BLaER1 treated with 17β-estradiol and CSF1 and Interleukin-3, amounts not matched to agents 10 nM and 100 nM (cell line): ENCODE measurements at regions not wholly inside any gene's neighbourhood (a gene's known extent, or its start where the extent isn't known, plus 50 kb on each side); places are given as distances from the start of the nearest gene placed in this dataset.

Experiments
- H3K27ac ChIP-seq, 11 experiments: shearing (Covaris generic); formaldehyde crosslinking; 2 replicates each; pipeline ENCODE4 v1.8.1; 2022
- H3K27me3 ChIP-seq, 11 experiments: shearing (Covaris generic); formaldehyde crosslinking; 2 replicates each; pipeline ENCODE4 v1.8.1; 2022
- H3K36me3 ChIP-seq, 11 experiments: shearing (Covaris generic); formaldehyde crosslinking; 2 replicates each; pipeline ENCODE4 v1.8.1; 2022
- H3K4me1 ChIP-seq, 10 experiments: shearing (Covaris generic); formaldehyde crosslinking; 2 replicates each; pipeline ENCODE4 v1.8.1; 2022
- H3K4me2 ChIP-seq, 11 experiments: shearing (Covaris generic); formaldehyde crosslinking; 2 replicates each; pipeline ENCODE4 v1.8.1; 2022
- H3K4me3 ChIP-seq, 10 experiments: shearing (Covaris generic); formaldehyde crosslinking; 2 replicates each; pipeline ENCODE4 v1.8.1; 2022
- H3K9ac ChIP-seq, 11 experiments: shearing (Covaris generic); formaldehyde crosslinking; 2 replicates each; pipeline ENCODE4 v1.8.1; 2022
- H3K9me3 ChIP-seq, 11 experiments: shearing (Covaris generic); formaldehyde crosslinking; replicated peaks in 1 of 11; 2 replicates each; pipeline ENCODE4 v1.8.1; 2022
- H4K20me1 ChIP-seq, 11 experiments: shearing (Covaris generic); formaldehyde crosslinking; 2 replicates each; pipeline ENCODE4 v1.8.1; 2022
- Cebpa-rat ChIP-seq, 11 experiments: shearing (Covaris generic); IDR thresholded peaks; 2 replicates each; pipeline ENCODE4 v1.8.1; 2022

DNA sequence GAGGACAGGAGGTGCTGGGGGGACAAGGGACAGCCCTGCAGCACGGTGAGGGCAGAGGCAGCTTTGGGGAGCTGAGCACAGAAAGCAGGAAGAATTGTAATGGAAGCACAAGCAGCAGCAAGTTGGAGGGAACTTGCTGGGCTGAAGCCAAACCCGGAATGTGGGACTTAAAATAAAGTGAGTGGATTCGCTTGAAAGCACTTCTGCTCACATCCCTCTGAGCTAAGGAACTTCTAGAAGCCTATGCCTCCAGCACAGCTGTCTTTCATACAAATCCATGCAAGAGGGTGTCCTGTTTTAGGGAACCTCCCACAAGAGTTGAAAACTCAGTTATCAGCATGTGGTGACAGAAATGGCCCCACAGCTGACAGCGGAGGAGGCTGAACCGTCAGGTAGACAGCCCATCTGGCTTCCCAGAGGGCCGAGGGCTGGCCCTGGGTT lies 71.4 kb upstream of the MLN start:
- Histone ChIP-seq H3K36me3 (no peaks in the 10 kb centered on the region), H3K27ac (peak overlapping the region in 2 of 11 experiments; percentile 13 to 23; a peak in 1 of 22 replicates), H3K27me3 (no peaks in the 10 kb centered on the region; a peak in 1 of 22 replicates), H4K20me1 (peaks cover 0 to 9% (median 0%) of the 10 kb centered on the region in 11 experiments; a peak in 3 of 22 replicates), H3K9me3 (no peaks in the 10 kb centered on the region), H3K9ac (peak overlapping the region in 2 of 11 experiments; percentile 15 to 41; a peak in 1 of 22 replicates), H3K4me1 (peaks cover 20 to 35% (median 24%) of the 10 kb centered on the region in 10 experiments), H3K4me2 (peak overlapping the region; percentile 57 to 86 (median 68)), H3K4me3 (no peak overlapping the region)
- no peak for TF ChIP-seq Cebpa-rat (IDR thresholded peaks at IDR 0.05)

DNA sequence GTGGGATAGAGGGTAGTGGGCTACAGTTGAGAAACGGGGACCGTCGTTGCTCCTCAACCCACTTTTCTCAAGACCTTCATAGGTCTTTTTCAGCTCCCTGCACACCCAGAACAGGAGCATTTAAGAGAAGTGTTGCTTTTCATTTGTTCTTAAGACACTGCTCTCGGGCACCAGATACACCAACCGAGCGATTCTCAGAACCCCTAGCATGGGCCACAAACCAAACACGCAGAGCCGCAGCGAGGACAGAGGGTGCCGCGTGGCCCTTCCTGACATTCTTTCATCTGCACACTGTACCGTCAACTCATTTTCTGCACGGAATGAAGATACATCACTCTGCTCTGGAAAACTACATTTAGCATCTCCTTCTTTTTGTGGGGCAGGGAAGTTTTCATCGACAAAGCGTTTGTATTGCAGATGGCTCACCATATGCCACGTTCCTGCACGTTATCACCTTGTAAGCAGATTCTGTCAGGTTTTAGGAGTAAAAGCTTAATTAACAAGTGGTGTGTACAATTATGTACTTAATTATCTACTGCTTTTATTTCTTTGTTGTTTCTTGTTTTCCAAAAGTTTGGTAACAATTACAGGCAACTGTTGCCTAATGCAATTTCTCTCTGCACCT lies 70.4 kb upstream of the MLN start:
- Histone ChIP-seq H3K27ac (no peak overlapping the region), H3K4me1 (peaks cover 20 to 35% (median 24%) of the 10 kb centered on the region in 10 experiments), H3K4me2 (peak overlapping the region in 8 of 11 experiments; percentile 66 to 86 (median 72); a peak in 12 of 22 replicates), H3K27me3 (no peaks in the 10 kb centered on the region; a peak in 1 of 22 replicates), H3K36me3 (no peaks in the 10 kb centered on the region), H3K9ac (no peak overlapping the region), H3K4me3 (no peak overlapping the region), H3K9me3 (no peaks in the 10 kb centered on the region), H4K20me1 (peaks cover 0 to 14% (median 0%) of the 10 kb centered on the region in 11 experiments; a peak in 3 of 22 replicates)
- no peak for TF ChIP-seq Cebpa-rat (IDR thresholded peaks at IDR 0.05)

DNA sequence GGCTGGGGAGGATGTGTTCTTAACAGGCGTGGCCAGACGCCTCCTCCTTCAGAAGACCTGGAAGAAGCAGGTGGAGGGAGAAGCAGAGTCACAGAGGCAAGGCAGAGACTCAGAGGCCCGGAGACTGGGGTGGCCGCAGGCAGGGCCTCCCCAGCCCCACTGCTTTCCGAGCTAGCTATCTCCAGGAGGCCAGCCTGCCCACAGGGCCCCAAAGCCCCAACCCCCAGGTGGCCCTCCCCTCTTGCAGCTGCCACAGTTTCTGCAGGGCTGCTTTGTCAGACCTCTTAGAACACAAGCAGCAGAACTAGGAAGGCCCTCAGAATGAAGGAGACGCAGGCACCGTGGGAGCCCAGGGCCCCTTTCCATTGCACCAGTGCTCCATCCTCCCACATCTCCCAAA lies 69.0 kb upstream of the MLN start:
- no peak overlapping the region for H3K4me3 ChIP-seq
- H3K27me3 ChIP-seq = no peaks in the 10 kb centered on the region; a peak in 1 of 22 replicates
- peaks cover 0 to 25% (median 0%) of the 10 kb centered on the region in 11 experiments; a peak in 3 of 22 replicates for H4K20me1 ChIP-seq
- H3K9me3 ChIP-seq = no peaks in the 10 kb centered on the region
- no peak overlapping the region for H3K9ac ChIP-seq
- no peaks in the 10 kb centered on the region for H3K36me3 ChIP-seq
- TF ChIP-seq Cebpa-rat (IDR thresholded peaks at IDR 0.05) = no peak
- peaks cover 20 to 35% (median 24%) of the 10 kb centered on the region in 10 experiments for H3K4me1 ChIP-seq
- no peak overlapping the region for H3K4me2 ChIP-seq
- H3K27ac ChIP-seq = no peak overlapping the region

DNA sequence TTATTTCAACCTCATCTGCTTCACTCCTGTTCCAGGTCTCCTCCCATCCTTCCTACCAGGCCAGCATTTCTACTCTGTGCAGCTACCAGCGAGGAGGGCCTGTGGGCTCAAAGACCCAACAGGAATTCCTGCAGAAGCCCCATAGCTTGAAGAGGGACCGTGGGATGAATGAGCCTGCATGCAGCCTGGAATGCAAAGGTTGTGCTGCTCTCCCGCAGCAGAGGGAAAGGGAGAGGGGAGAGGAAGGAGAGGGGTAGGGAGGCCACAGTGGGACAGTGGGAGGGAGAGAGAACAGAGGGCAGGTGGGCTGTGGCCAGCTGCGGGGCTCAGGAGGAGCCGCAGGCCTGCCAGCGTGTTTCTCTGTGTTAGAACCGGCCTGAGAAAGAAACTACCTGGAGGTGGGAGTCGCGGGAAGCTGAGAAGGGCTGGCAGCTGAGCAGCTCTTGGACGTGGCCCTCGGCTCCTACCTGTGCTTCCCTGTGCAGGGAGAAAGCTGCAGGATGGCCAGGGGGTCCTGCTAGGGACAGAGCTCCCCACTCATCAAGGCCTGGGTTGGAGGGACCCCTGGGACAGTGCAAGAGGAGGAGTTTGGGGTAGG lies 66.1 kb upstream of the MLN start:
- Histone ChIP-seq H4K20me1 (peaks cover 0 to 25% (median 0%) of the 10 kb centered on the region in 11 experiments; a peak in 3 of 22 replicates), H3K4me2 (no peak overlapping the region), H3K4me1 (peaks cover 3 to 15% (median 6%) of the 10 kb centered on the region in 10 experiments), H3K4me3 (no peak overlapping the region), H3K27ac (no peak overlapping the region), H3K27me3 (no peaks in the 10 kb centered on the region; a peak in 1 of 22 replicates), H3K9me3 (peaks cover 0 to 19% (median 9%) of the 10 kb centered on the region in 11 experiments; a peak in 15 of 22 replicates), H3K36me3 (no peaks in the 10 kb centered on the region; a peak in 1 of 22 replicates), H3K9ac (no peak overlapping the region)
- no peak for TF ChIP-seq Cebpa-rat (IDR thresholded peaks at IDR 0.05)

DNA sequence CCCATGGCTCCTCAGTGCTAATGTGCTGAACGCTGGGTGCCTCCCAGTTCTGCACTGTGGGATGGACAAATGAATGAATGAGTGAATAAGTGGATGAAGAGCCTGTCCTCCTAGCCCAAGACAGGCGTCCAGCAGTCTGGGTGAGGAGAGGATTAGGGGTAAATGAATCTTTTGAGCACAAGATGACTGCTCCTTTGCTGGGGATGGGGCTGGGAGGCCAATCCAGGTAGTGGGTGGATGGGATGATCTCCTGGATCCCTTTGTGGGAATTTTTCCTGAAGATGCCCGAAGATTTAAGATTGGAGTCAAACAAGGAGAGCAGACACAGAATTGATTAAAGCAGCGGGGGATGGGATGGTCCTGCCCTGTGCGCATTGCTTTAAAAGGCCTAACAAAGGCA lies 65.3 kb upstream of the MLN start:
- peaks cover 0 to 25% (median 0%) of the 10 kb centered on the region in 11 experiments; a peak in 3 of 22 replicates for H4K20me1 ChIP-seq
- H3K4me1 ChIP-seq = peaks cover 0 to 7% (median 0%) of the 10 kb centered on the region in 10 experiments; a peak in 3 of 20 replicates
- no peak overlapping the region for H3K4me3 ChIP-seq
- H3K27me3 ChIP-seq = peaks cover 0 to 5% (median 0%) of the 10 kb centered on the region in 11 experiments; a peak in 1 of 22 replicates
- H3K9me3 ChIP-seq = peaks cover 0 to 19% (median 9%) of the 10 kb centered on the region in 11 experiments; a peak in 15 of 22 replicates
- no peak overlapping the region for H3K4me2 ChIP-seq
- H3K27ac ChIP-seq = no peak overlapping the region
- no peak for TF ChIP-seq Cebpa-rat (IDR thresholded peaks at IDR 0.05)
- no peaks in the 10 kb centered on the region; a peak in 1 of 22 replicates for H3K36me3 ChIP-seq
- no peak overlapping the region for H3K9ac ChIP-seq

DNA sequence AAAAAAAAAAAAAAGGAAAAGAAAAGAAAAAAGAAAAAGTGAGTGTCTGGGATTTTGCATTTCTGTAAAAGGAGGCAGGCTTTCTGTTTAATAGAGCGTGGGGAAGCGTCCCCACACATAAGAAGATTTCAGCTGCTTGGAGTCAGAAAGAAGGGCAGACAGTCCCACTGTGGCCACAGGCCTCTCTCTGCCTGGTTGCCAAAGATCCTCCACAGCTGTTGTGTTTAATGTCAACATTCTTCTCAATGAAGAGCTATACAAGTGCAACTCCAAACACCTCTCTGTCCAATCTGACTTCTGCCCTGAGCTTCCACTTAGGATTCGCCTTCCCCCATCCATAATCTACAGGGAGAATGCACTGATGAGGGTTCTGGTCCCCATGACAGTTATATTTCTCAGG lies 64.3 kb upstream of the MLN start:
- Histone ChIP-seq H3K9me3 (peaks cover 0 to 19% (median 9%) of the 10 kb centered on the region in 11 experiments; a peak in 15 of 22 replicates), H3K9ac (no peak overlapping the region), H3K27ac (no peak overlapping the region), H3K27me3 (0 out of 22 replicates have a peak, but pooled peaks cover 0 to 5% (median 0%) of the 10 kb centered on the region in 11 experiments), H3K36me3 (no peaks in the 10 kb centered on the region; a peak in 1 of 22 replicates), H4K20me1 (peaks cover 0 to 25% (median 0%) of the 10 kb centered on the region in 11 experiments; a peak in 3 of 22 replicates), H3K4me2 (no peak overlapping the region), H3K4me1 (peaks cover 0 to 6% (median 0%) of the 10 kb centered on the region in 10 experiments; a peak in 2 of 20 replicates), H3K4me3 (no peak overlapping the region)
- no peak for TF ChIP-seq Cebpa-rat (IDR thresholded peaks at IDR 0.05)

DNA sequence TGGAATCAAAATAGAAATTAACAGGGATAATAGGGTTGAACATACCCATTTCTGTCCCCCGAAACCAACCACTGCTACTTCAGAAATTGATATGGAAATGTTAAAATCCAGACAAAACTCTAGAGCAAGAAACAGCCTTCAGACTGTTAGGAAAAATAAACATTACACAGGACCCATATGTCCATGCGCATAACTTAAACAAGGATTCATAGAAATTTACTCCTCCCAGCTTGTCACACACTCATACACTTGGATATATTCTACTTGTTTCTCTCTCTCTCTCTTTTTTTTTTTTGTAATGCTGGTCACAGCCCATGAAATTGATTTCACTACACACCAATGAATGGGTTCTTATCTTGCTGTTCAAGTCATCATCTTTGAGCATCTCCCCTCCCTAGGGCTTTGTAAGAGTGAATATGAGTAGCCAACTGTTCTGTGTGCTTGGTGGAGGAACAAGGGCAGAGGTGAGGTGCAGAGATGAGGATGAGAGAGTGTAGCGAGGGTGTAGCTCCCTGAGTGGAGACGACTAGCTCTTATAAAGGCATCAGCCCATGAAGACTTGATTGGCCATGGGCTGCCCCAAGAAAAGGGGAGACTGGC lies 61.8 kb upstream of the MLN start:
- Histone ChIP-seq H3K27me3 (peaks cover 10 to 22% (median 16%) of the 10 kb centered on the region in 11 experiments), H3K4me2 (no peak overlapping the region), H3K4me1 (peaks cover 0 to 13% (median 8%) of the 10 kb centered on the region in 10 experiments; a peak in 10 of 20 replicates), H3K9ac (no peak overlapping the region), H3K9me3 (peaks cover 0 to 19% (median 9%) of the 10 kb centered on the region in 11 experiments; a peak in 15 of 22 replicates), H3K4me3 (no peak overlapping the region), H3K27ac (no peak overlapping the region), H4K20me1 (peaks cover 0 to 34% (median 0%) of the 10 kb centered on the region in 11 experiments; a peak in 8 of 22 replicates), H3K36me3 (no peaks in the 10 kb centered on the region; a peak in 1 of 22 replicates)
- TF ChIP-seq Cebpa-rat (IDR thresholded peaks at IDR 0.05) = no peak

DNA sequence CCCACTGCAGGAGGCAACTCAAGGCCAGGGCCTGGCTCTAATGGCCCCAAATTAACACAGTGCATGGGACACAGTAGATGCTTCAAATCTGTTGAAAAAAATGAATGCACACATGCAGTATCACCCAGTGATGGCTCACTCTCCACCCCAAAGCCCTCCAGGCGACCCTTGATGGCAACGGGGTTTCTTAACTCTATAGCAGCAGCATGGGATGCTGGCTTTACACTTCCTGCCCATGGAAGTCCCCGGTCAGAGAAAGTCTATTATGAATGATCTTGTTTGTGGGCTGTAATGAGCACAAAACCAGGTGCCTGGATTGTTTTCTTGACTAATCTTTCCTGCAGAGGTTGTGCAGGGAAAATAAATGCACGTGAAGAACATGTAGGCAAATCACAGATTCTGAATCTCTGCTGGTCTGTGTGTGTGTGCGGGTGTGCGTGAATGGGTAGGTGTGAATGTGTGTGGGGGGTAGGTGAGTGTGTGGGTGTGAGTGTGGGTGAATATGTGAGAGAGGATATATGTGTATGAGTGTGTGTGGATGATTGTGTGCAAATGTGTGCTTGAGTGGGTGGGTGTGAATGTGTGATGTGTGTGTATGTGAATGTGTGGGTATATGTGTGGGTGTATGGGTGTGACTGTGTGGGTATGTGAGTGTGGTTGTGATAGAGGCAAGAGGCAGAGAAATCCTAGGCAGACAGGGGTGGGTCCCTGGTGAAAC lies 60.1 kb upstream of the MLN start:
- Histone ChIP-seq H3K27ac (no peak overlapping the region), H4K20me1 (peaks cover 0 to 40% (median 0%) of the 10 kb centered on the region in 11 experiments; a peak in 10 of 22 replicates), H3K4me2 (no peak overlapping the region), H3K9ac (no peak overlapping the region), H3K4me3 (no peak overlapping the region), H3K27me3 (peaks cover 27 to 39% (median 33%) of the 10 kb centered on the region in 11 experiments), H3K4me1 (peaks cover 0 to 21% (median 9%) of the 10 kb centered on the region in 10 experiments; a peak in 10 of 20 replicates), H3K9me3 (peaks cover 0 to 19% (median 9%) of the 10 kb centered on the region in 11 experiments; a peak in 15 of 22 replicates), H3K36me3 (no peaks in the 10 kb centered on the region; a peak in 1 of 22 replicates)
- TF ChIP-seq Cebpa-rat (IDR thresholded peaks at IDR 0.05) = no peak
